Stomach (tissue), 8 donors: ENCODE measurements at regions not wholly inside any gene's neighbourhood (a gene's known extent, or its start where the extent isn't known, plus 50 kb on each side); places are given as distances from the start of the nearest gene placed in this dataset.
A peak's percentile ranks its signal among the peaks of the same experiment; 100 is the strongest.

ENCODE experiments used
- DNase-seq, 2 donors: peaks; one replicate each; pipeline versions ENCODE4 v3.0.0 to v3.0.0-alpha.2; 2013 to 2019
- H3K27ac ChIP-seq, 5 donors: fragments of 200-600 bp in 4 of 5; sonication (generic) in 4 of 5; one replicate each; pipeline ENCODE4 v1.5.1; 2013 to 2019; ENCODE audit warnings: mild to moderate bottlenecking in 1 of 5, moderate library complexity in 1 of 5
- H3K27me3 ChIP-seq, 3 donors: fragments of 200-600 bp; sonication (generic); one replicate each; pipeline ENCODE4 v1.5.1; 2017 to 2019; ENCODE audit warnings: mixed run types in 1 of 3
- H3K36me3 ChIP-seq, 4 donors: fragments of 200-600 bp; sonication (generic); 1 replicate in 3 of 4; 2 replicates in 1 of 4; pipeline ENCODE4 v1.5.1; 2016 to 2019
- H3K4me1 ChIP-seq, 4 donors: fragments of 200-600 bp; sonication (generic); one replicate each; pipeline ENCODE4 v1.5.1; 2016 to 2019
- H3K4me3 ChIP-seq, 4 donors: fragments of 200-600 bp; sonication (generic) in 3 of 4; one replicate each; pipeline ENCODE4 v1.5.1; 2016 to 2019; ENCODE audit warnings: mild to moderate bottlenecking in 1 of 4
- H3K9me3 ChIP-seq, 4 donors: fragments of 200-600 bp; sonication (generic); one replicate each; pipeline ENCODE4 v1.5.1; 2016 to 2019
- CTCF ChIP-seq, 7 experiments: fragments of 450-650 bp in 4 of 7; fragments of 200-600 bp in 3 of 7; sonication (generic) in 3 of 7; IDR thresholded peaks; one replicate each; pipeline ENCODE4 v1.5.1; 2016 to 2019; ENCODE audit warnings: antibody characterized with exemption in 7 of 7, control low read depth in 2 of 7, mild to moderate bottlenecking in 1 of 7
- EP300 ChIP-seq: sonication (generic); formaldehyde crosslinking; IDR thresholded peaks from one replicate; pipeline ENCODE4 v1.6.1; 2017; ENCODE audit warnings: antibody characterized with exemption
- POLR2A ChIP-seq, 4 donors: fragments of 450-650 bp; IDR thresholded peaks; one replicate each; pipeline ENCODE4 v1.6.1; 2016; ENCODE audit warnings: antibody characterized with exemption in 4 of 4, control low read depth in 2 of 4, mild to moderate bottlenecking in 1 of 4, moderate library complexity in 1 of 4
- POLR2AphosphoS5 ChIP-seq, 3 donors: sonication (generic); formaldehyde crosslinking; IDR thresholded peaks; one replicate each; pipeline ENCODE4 v1.6.1; 2016; ENCODE audit warnings: antibody characterized with exemption in 3 of 3
- WGBS, 5 donors: extraction: QIAGEN DNeasy Blood & Tissue Kit in 3 of 5; methylation state at CpG; one replicate each; pipeline versions ENCODE4 v1.1.5 to v1.1.7; 2013 to 2018; 5-methylcytosine and 5-hydroxymethylcytosine counted together
- intact Hi-C: fragments of 100-400 bp; cut with DNase I; formaldehyde crosslinking; loops from one replicate; pipeline ENCODE4 v1.15.1; 2023; ENCODE audit warnings: low total_unique reads
- donor health status: healthy with polysubstance abuse.
- donor health status: Bipolar disorder and iron deficiency.
- donor health status: healthy.

- Histone ChIP-seq H3K4me3 (no peak overlapping the region), H3K9me3 (no peaks in the 10 kb centered on the region), H3K27ac (no peak overlapping the region), H3K27me3 (no peaks in the 10 kb centered on the region), H3K4me1 (peaks cover 0 to 12% (median 5%) of the 10 kb centered on the region in 4 donors), H3K36me3 (no peaks in the 10 kb centered on the region)
- no peak for DNase-seq
- TF ChIP-seq POLR2AphosphoS5 (IDR thresholded peaks at IDR 0.05) (no peak), EP300 (no peak), POLR2A (IDR thresholded peaks at IDR 0.05) (no peak), CTCF (IDR thresholded peaks at IDR 0.05) (no peak)
- intact Hi-C loops, result no loop called here
- WGBS, 5 donors, result 76 to 89% (median 86%) methylated on average over 9 of the region's 9 CpGs
Observed at GRCh38 chr4:152269448-152270191, 266.3 kb downstream of the FBXW7 start.

- no peak overlapping the region for H3K4me3 ChIP-seq
- no peaks in the 10 kb centered on the region for H3K27me3 ChIP-seq
- no peaks in the 10 kb centered on the region for H3K9me3 ChIP-seq
- H3K36me3 ChIP-seq, result no peaks in the 10 kb centered on the region
- 73 to 83% (median 81%) methylated on average over 3 of the region's 3 CpGs for WGBS, 5 donors
- peaks cover 0 to 13% (median 6%) of the 10 kb centered on the region in 4 donors for H3K4me1 ChIP-seq
- no peak for DNase-seq
- intact Hi-C loops, result no loop called here
- H3K27ac ChIP-seq, result no peak overlapping the region
- TF ChIP-seq POLR2A (IDR thresholded peaks at IDR 0.05), result no peak
- no peak for TF ChIP-seq POLR2AphosphoS5 (IDR thresholded peaks at IDR 0.05)
- no peak for TF ChIP-seq EP300
- no peak for TF ChIP-seq CTCF (IDR thresholded peaks at IDR 0.05)
Observed at GRCh38 chr4:152267811-152268210, 268.1 kb downstream of the FBXW7 start.

GRCh38 chr4:152266831-152267480 is 268.9 kb downstream of the FBXW7 start:
- TF ChIP-seq EP300 (no peak), POLR2A (IDR thresholded peaks at IDR 0.05) (no peak), CTCF (IDR thresholded peaks at IDR 0.05) (no peak), POLR2AphosphoS5 (IDR thresholded peaks at IDR 0.05) (no peak)
- Histone ChIP-seq H3K4me3 (no peak overlapping the region), H3K27ac (no peak overlapping the region), H3K36me3 (no peaks in the 10 kb centered on the region), H3K9me3 (no peaks in the 10 kb centered on the region), H3K4me1 (peaks cover 0 to 13% (median 6%) of the 10 kb centered on the region in 4 donors), H3K27me3 (no peaks in the 10 kb centered on the region)
- no peak for DNase-seq
- 83 to 91% (median 88%) methylated on average over 3 of the region's 3 CpGs for WGBS, 5 donors
- intact Hi-C loops, result no loop called here

- H3K27ac ChIP-seq, result no peak overlapping the region
- H3K27me3 ChIP-seq, result no peaks in the 10 kb centered on the region
- TF ChIP-seq POLR2A (IDR thresholded peaks at IDR 0.05), result no peak
- TF ChIP-seq POLR2AphosphoS5 (IDR thresholded peaks at IDR 0.05), result peak in 1 of 3 donors; percentile 49
- no peaks in the 10 kb centered on the region for H3K36me3 ChIP-seq
- no peaks in the 10 kb centered on the region for H3K9me3 ChIP-seq
- DNase-seq, result peak; percentile 39 to 71
- 20 to 27% (median 23%) methylated on average over 14 of the region's 14 CpGs for WGBS, 5 donors
- peaks cover 0 to 13% (median 6%) of the 10 kb centered on the region in 4 donors for H3K4me1 ChIP-seq
- intact Hi-C loops, result no loop called here
- H3K4me3 ChIP-seq, result no peak overlapping the region
Observed at GRCh38 chr4:152265149-152265621, 270.7 kb downstream of the FBXW7 start.
